ENCODE measurements at regions not wholly inside any gene's neighbourhood (a gene's known extent, or its start where the extent isn't known, plus 50 kb on each side); places are given as distances from the start of the nearest gene placed in this dataset.

GRCh38 chr4:166518776-166519175, 645.7 kb downstream of the TLL1 start:
- H3K9me3 ChIP-seq (ENCODE audit: control insufficient read depth, insufficient read depth, low read depth, low read length): no peaks in the 10 kb centered on the region
- no peak overlapping the region for H3K4me3 ChIP-seq (ENCODE audit: low read depth, low read length)
- ChIA-PET POLR2A (no interaction called here), CTCF (no interaction called here)
- TF ChIP-seq GLIS2 (tag by site-specific recombination; IDR thresholded peaks at IDR 0.05): no peak
- TF ChIP-seq ZNF654 (tag by site-specific recombination; IDR thresholded peaks at IDR 0.05; ENCODE audit: low read depth): no peak
- TF ChIP-seq YY2 (tag by site-specific recombination; IDR thresholded peaks at IDR 0.05): no peak
- TF ChIP-seq, protein P1, sequence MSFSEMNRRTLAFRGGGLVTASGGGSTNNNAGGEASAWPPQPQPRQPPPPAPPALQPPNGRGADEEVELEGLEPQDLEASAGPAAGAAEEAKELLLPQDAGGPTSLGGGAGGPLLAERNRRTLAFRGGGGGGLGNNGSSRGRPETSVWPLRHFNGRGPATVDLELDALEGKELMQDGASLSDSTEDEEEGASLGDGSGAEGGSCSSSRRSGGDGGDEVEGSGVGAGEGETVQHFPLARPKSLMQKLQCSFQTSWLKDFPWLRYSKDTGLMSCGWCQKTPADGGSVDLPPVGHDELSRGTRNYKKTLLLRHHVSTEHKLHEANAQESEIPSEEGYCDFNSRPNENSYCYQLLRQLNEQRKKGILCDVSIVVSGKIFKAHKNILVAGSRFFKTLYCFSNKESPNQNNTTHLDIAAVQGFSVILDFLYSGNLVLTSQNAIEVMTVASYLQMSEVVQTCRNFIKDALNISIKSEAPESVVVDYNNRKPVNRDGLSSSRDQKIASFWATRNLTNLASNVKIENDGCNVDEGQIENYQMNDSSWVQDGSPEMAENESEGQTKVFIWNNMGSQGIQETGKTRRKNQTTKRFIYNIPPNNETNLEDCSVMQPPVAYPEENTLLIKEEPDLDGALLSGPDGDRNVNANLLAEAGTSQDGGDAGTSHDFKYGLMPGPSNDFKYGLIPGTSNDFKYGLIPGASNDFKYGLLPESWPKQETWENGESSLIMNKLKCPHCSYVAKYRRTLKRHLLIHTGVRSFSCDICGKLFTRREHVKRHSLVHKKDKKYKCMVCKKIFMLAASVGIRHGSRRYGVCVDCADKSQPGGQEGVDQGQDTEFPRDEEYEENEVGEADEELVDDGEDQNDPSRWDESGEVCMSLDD (tag by site-specific recombination; IDR thresholded peaks at IDR 0.05): no peak
- TF ChIP-seq ZNF335 (tag by site-specific recombination; conservative IDR thresholded peaks at IDR 0.05): no peak
- no peak for TF ChIP-seq AEBP2 (tag by site-specific recombination; IDR thresholded peaks at IDR 0.05; ENCODE audit: borderline replicate concordance)
- TF ChIP-seq ZNF792 (tag by site-specific recombination; IDR thresholded peaks at IDR 0.05): no peak
- no peak for TF ChIP-seq ZNF426 (tag by site-specific recombination; IDR thresholded peaks at IDR 0.05)
- no peak for TF ChIP-seq ZNF596 (tag by site-specific recombination; IDR thresholded peaks at IDR 0.05)
- no peak for TF ChIP-seq ZNF239 (tag by site-specific recombination; IDR thresholded peaks at IDR 0.05)
- TF ChIP-seq ZNF19 (tag by site-specific recombination; IDR thresholded peaks at IDR 0.05; ENCODE audit: low read depth): no peak
- no peak for TF ChIP-seq ZNF776 (tag by site-specific recombination; IDR thresholded peaks at IDR 0.05; ENCODE audit: borderline replicate concordance)
- TF ChIP-seq ZSCAN23 (tag by site-specific recombination; IDR thresholded peaks at IDR 0.05): no peak
- no peak for TF ChIP-seq ZBTB11 (tag by site-specific recombination; conservative IDR thresholded peaks at IDR 0.05; ENCODE audit: low read depth)
- no peak for TF ChIP-seq ZNF184 (tag by site-specific recombination; IDR thresholded peaks at IDR 0.05)
- TF ChIP-seq ZNF558 (tag by site-specific recombination; IDR thresholded peaks at IDR 0.05): no peak
- TF ChIP-seq, protein P2, sequence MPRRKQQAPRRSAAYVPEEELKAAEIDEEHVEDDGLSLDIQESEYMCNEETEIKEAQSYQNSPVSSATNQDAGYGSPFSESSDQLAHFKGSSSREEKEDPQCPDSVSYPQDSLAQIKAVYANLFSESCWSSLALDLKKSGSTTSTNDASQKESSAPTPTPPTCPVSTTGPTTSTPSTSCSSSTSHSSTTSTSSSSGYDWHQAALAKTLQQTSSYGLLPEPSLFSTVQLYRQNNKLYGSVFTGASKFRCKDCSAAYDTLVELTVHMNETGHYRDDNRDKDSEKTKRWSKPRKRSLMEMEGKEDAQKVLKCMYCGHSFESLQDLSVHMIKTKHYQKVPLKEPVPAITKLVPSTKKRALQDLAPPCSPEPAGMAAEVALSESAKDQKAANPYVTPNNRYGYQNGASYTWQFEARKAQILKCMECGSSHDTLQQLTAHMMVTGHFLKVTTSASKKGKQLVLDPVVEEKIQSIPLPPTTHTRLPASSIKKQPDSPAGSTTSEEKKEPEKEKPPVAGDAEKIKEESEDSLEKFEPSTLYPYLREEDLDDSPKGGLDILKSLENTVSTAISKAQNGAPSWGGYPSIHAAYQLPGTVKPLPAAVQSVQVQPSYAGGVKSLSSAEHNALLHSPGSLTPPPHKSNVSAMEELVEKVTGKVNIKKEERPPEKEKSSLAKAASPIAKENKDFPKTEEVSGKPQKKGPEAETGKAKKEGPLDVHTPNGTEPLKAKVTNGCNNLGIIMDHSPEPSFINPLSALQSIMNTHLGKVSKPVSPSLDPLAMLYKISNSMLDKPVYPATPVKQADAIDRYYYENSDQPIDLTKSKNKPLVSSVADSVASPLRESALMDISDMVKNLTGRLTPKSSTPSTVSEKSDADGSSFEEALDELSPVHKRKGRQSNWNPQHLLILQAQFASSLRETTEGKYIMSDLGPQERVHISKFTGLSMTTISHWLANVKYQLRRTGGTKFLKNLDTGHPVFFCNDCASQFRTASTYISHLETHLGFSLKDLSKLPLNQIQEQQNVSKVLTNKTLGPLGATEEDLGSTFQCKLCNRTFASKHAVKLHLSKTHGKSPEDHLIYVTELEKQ (tag by site-specific recombination; IDR thresholded peaks at IDR 0.05; ENCODE audit: borderline replicate concordance): no peak
- TF ChIP-seq ZNF391 (tag by site-specific recombination; IDR thresholded peaks at IDR 0.05; ENCODE audit: borderline replicate concordance, low read depth): no peak
- TF ChIP-seq ZBTB17 (tag by site-specific recombination; IDR thresholded peaks at IDR 0.05): no peak
- TF ChIP-seq ZNF837 (tag by site-specific recombination; IDR thresholded peaks at IDR 0.05): no peak
- H3K27ac ChIP-seq (ENCODE audit: extremely low read depth, low read depth, low read length): no peak overlapping the region
- no peaks in the 10 kb centered on the region for H3K4me1 ChIP-seq (ENCODE audit: control insufficient read depth, insufficient read depth, low read length)
- H3K36me3 ChIP-seq (ENCODE audit: control insufficient read depth in 2 of 2, insufficient read depth in 1 of 2, low read length in 2 of 2): no peaks in the 10 kb centered on the region
